IMR-90 (cell line): ENCODE measurements at regions not wholly inside any gene's neighbourhood (a gene's known extent, or its start where the extent isn't known, plus 50 kb on each side); places are given as distances from the start of the nearest gene placed in this dataset.

ENCODE experiments used
- ATAC-seq: fragments of 200-7000 bp; cut with Tn5 transposase; 2 replicates; pipeline ENCODE4 v1.9.1; 2020; ENCODE audit warnings: low read depth, mild to moderate bottlenecking, moderate library complexity
- BruUV-seq: library from RNA; stranded (reverse); fragments of 400-500 nt; replicated peaks from 2 replicates; lab custom pipeline; 2021; lab: Mats Ljungman, UMichigan
- CTCF ChIA-PET: fragments of 300-600 bp; formaldehyde crosslinking; extraction: SDS; loops from one replicate; lab custom pipeline; 2021; ENCODE audit warnings: antibody characterized with exemption; lab: Yijun Ruan, JAX
- POLR2A ChIA-PET: fragments of 300-600 bp; sonication (Branson Sonifier 250); formaldehyde crosslinking; loops from one replicate; lab custom pipeline; 2022; ENCODE audit warnings: antibody characterized with exemption; ENCODE audit not compliant: unreplicated experiment; lab: Charles Lee
- DNase-seq: peaks from one replicate; pipeline ENCODE4 v3.0.0; 2013
- H2AFZ ChIP-seq: replicated peaks from 2 replicates; pipeline ENCODE3; 2013; ENCODE audit warnings: low read length, mild to moderate bottlenecking; ENCODE audit not compliant: poor library complexity
- H2AK5ac ChIP-seq: 2 replicates; pipeline ENCODE4 v1.6.1; 2013; ENCODE audit warnings: low read depth, low read length, inconsistent platforms
- H2AK9ac ChIP-seq: replicated peaks from 2 replicates; pipeline ENCODE3; 2013; ENCODE audit warnings: mild to moderate bottlenecking, low read depth, low read length, moderate library complexity; ENCODE audit not compliant: poor library complexity
- H2BK120ac ChIP-seq: 2 replicates; pipeline ENCODE4 v1.6.1; 2013; ENCODE audit warnings: low read depth, low read length, inconsistent platforms
- H2BK15ac ChIP-seq: 3 replicates; pipeline ENCODE4 v1.6.1; 2013; ENCODE audit warnings: low read depth, low read length, inconsistent platforms
- H2BK20ac ChIP-seq: 2 replicates; pipeline ENCODE4 v1.6.1; 2013; ENCODE audit warnings: low read depth, mild to moderate bottlenecking, inconsistent platforms, low read length, moderate library complexity
- H2BK5ac ChIP-seq: 2 replicates; pipeline ENCODE4 v1.6.1; 2013; ENCODE audit warnings: mild to moderate bottlenecking, low read depth, low read length, inconsistent platforms; ENCODE audit not compliant: poor library complexity, severe bottlenecking
- H3K14ac ChIP-seq: replicated peaks from 2 replicates; pipeline ENCODE4 v1.6.1; 2013; ENCODE audit warnings: low read depth, low read length, inconsistent platforms
- H3K18ac ChIP-seq: 2 replicates; pipeline ENCODE4 v1.6.1; 2013; ENCODE audit warnings: low read depth, low read length, control low read depth
- H3K23ac ChIP-seq: 2 replicates; pipeline ENCODE4 v1.6.1; 2013; ENCODE audit warnings: low read depth, low read length, inconsistent platforms
- H3K27ac ChIP-seq: 2 replicates; pipeline ENCODE4 v1.5.1; 2013; ENCODE audit warnings: mild to moderate bottlenecking, control low read depth, low read length; ENCODE audit not compliant: insufficient read depth
- H3K27me3 ChIP-seq: 2 replicates; pipeline ENCODE4 v1.6.1; 2013; ENCODE audit warnings: low read length; ENCODE audit not compliant: control insufficient read depth, insufficient read depth
- H3K36me3 ChIP-seq: 2 replicates; pipeline ENCODE4 v1.6.1; 2013; ENCODE audit warnings: low read length, mixed read lengths; ENCODE audit not compliant: control insufficient read depth, insufficient read depth
- H3K4ac ChIP-seq: 2 replicates; pipeline ENCODE4 v1.6.1; 2013; ENCODE audit warnings: low read depth, low read length, inconsistent platforms
- H3K4me1 ChIP-seq: 2 replicates; pipeline ENCODE4 v1.6.1; 2013; ENCODE audit warnings: low read length, mixed read lengths; ENCODE audit not compliant: control insufficient read depth, insufficient read depth
- H3K4me2 ChIP-seq: 2 replicates; pipeline ENCODE4 v1.6.1; 2013; ENCODE audit warnings: low read depth, mild to moderate bottlenecking, control low read depth, low read length, moderate library complexity
- H3K4me3 ChIP-seq: 2 replicates; pipeline ENCODE4 v1.5.1; 2013; ENCODE audit warnings: low read depth, mild to moderate bottlenecking, control low read depth, low read length, moderate library complexity; ENCODE audit not compliant: insufficient read depth
- H3K56ac ChIP-seq: 2 replicates; pipeline ENCODE4 v1.6.1; 2013; ENCODE audit warnings: low read length, inconsistent platforms; ENCODE audit not compliant: insufficient read depth; ENCODE audit errors: extremely low read depth
- H3K79me1 ChIP-seq, 2 experiments: 2 replicates each; pipeline ENCODE4 v1.6.1; 2013; ENCODE audit warnings: low read length in 2 of 2, inconsistent platforms in 1 of 2, low read depth in 1 of 2
- H3K9ac ChIP-seq: 2 replicates; pipeline ENCODE4 v1.6.1; 2013; ENCODE audit warnings: low read depth, low read length, control low read depth
- H3K9me1 ChIP-seq: 2 replicates; pipeline ENCODE4 v1.6.1; 2013; ENCODE audit warnings: low read length, inconsistent platforms; ENCODE audit not compliant: insufficient read depth
- H3K9me3 ChIP-seq: 2 replicates; pipeline ENCODE4 v1.6.1; 2013; ENCODE audit warnings: low read length; ENCODE audit not compliant: control insufficient read depth, insufficient read depth
- H4K20me1 ChIP-seq: 2 replicates; pipeline ENCODE4 v1.6.1; 2013; ENCODE audit warnings: low read length, inconsistent platforms; ENCODE audit not compliant: insufficient read depth
- H4K5ac ChIP-seq: 2 replicates; pipeline ENCODE4 v1.6.1; 2013; ENCODE audit warnings: mild to moderate bottlenecking, low read depth, low read length, control low read depth
- H4K8ac ChIP-seq, 2 experiments: 2 replicates each; pipeline ENCODE4 v1.6.1; 2013; ENCODE audit warnings: low read depth in 2 of 2, low read length in 2 of 2, control low read depth in 1 of 2, inconsistent platforms in 1 of 2
- H4K91ac ChIP-seq: 2 replicates; pipeline ENCODE4 v1.6.1; 2013; ENCODE audit warnings: low read depth, low read length, inconsistent platforms; ENCODE audit not compliant: insufficient read depth
- CTCF ChIP-seq: conservative IDR thresholded peaks from 2 replicates; pipeline ENCODE4 v1.5.1; 2012; ENCODE audit warnings: mild to moderate bottlenecking, low read depth, low read length, improper control_type of control experiment
- RAD21 ChIP-seq: IDR thresholded peaks from 2 replicates; pipeline ENCODE4 v1.6.1; 2012; ENCODE audit warnings: low read length, improper control_type of control experiment
- dilution Hi-C: fragments of 300-500 bp; cut with HindIII; formaldehyde crosslinking; loops from one replicate; pipeline ENCODE4 v1.14.3; 2018; ENCODE audit warnings: low sequenced_read_pairs; ENCODE audit not compliant: unreplicated experiment
- in situ Hi-C: fragments of 300-500 bp; cut with MboI; formaldehyde crosslinking; loops from 3 replicates; pipeline ENCODE4 v1.14.3; 2019; ENCODE audit warnings: low sequenced_read_pairs, inconsistent platforms, mixed read lengths
- intact Hi-C: fragments of 100-400 bp; cut with micrococcal nuclease; formaldehyde crosslinking; loops from 2 replicates; pipeline ENCODE4 v1.10.0; 2022

DNA sequence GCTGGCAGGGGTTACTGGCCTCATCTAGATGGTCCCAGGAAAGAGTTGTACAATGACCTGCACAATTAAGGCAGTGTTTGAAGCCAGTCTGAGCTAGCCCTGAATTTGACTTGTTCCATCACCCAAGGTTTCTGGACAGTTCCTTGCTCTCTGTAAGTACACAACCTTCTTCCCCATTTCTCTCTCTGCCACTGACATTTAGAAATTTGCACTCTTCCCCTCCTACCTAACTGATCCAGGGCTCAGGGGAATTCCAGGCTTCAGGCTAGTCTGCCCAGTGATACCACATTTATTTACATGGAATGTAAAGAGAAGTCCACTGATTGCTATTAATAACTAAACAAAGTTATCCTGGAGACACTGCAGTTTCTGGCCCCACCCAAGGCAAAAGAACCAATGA lies 139.0 kb upstream of the GPR26 start:
- H3K27me3 ChIP-seq = no peaks in the 10 kb centered on the region
- ATAC-seq = no peak
- H4K91ac ChIP-seq = no peak overlapping the region
- H3K9me3 ChIP-seq = peaks cover 22% of the 10 kb centered on the region
- H3K4me2 ChIP-seq = no peak overlapping the region
- H3K4me3 ChIP-seq = no peak overlapping the region
- H3K36me3 ChIP-seq = no peaks in the 10 kb centered on the region
- dilution Hi-C loops (no loop called here), in situ Hi-C loops (no loop called here), intact Hi-C loops (no loop called here)
- no peak overlapping the region for H2AK5ac ChIP-seq
- no peak overlapping the region for H2BK15ac ChIP-seq
- CTCF ChIA-PET = no interaction called here
- H3K4ac ChIP-seq = no peak overlapping the region
- H3K27ac ChIP-seq = no peak overlapping the region
- no peaks in the 10 kb centered on the region for H3K9me1 ChIP-seq
- H4K8ac ChIP-seq = no peak overlapping the region
- POLR2A ChIA-PET = no interaction called here
- H2AFZ ChIP-seq = no peak overlapping the region
- BruUV-seq = no TSS peak
- H3K23ac ChIP-seq = no peak overlapping the region
- no peak overlapping the region for H4K5ac ChIP-seq
- no peak overlapping the region for H2BK20ac ChIP-seq
- no peaks in the 10 kb centered on the region for H3K79me1 ChIP-seq
- H3K18ac ChIP-seq = no peak overlapping the region
- H2BK5ac ChIP-seq = no peak overlapping the region
- H3K14ac ChIP-seq = no peak overlapping the region
- no peak for DNase-seq
- no peaks in the 10 kb centered on the region for H4K20me1 ChIP-seq
- no peak overlapping the region for H2AK9ac ChIP-seq
- no peak overlapping the region for H3K56ac ChIP-seq
- H2BK120ac ChIP-seq = no peak overlapping the region
- no peak for TF ChIP-seq RAD21
- no peak for TF ChIP-seq CTCF
- no peak overlapping the region for H3K9ac ChIP-seq
- H3K4me1 ChIP-seq = no peaks in the 10 kb centered on the region
